Embryonic facial prominence (tissue), 1 donor: ENCODE measurements at regions not wholly inside any gene's neighbourhood (a gene's known extent, or its start where the extent isn't known, plus 50 kb on each side); places are given as distances from the start of the nearest gene placed in this dataset.

Experiments used
- DNase-seq: peaks from one replicate; pipeline ENCODE4 v3.0.0-alpha.2; 2016; ENCODE audit errors: extremely low spot score

GRCh38 chrX:39170464-39170863 is 369.2 kb downstream of the MID1IP1 start:
- DNase-seq: no peak

- DNase-seq: no peak
These were observed 370.4 kb downstream of the MID1IP1 start for GRCh38 chrX:39171686-39172085.

- no peak for DNase-seq
These were observed 373.0 kb downstream of the MID1IP1 start for GRCh38 chrX:39174241-39174771.

GRCh38 chrX:39174772-39175417 is 373.6 kb downstream of the MID1IP1 start:
- DNase-seq: no peak

- DNase-seq: no peak
These were observed 374.3 kb downstream of the MID1IP1 start for GRCh38 chrX:39175418-39176057.

GRCh38 chrX:39176105-39176504 is 374.8 kb downstream of the MID1IP1 start:
- no peak for DNase-seq

- no peak for DNase-seq
These were observed 388.2 kb downstream of the MID1IP1 start for GRCh38 chrX:39189431-39189830.

GRCh38 chrX:39194673-39195072 is 393.4 kb downstream of the MID1IP1 start:
- no peak for DNase-seq

- no peak for DNase-seq
These were observed 393.9 kb downstream of the MID1IP1 start for GRCh38 chrX:39195156-39195555.

GRCh38 chrX:39196192-39197102 is 395.2 kb downstream of the MID1IP1 start:
- DNase-seq: no peak

- no peak for DNase-seq
These were observed 398.2 kb downstream of the MID1IP1 start for GRCh38 chrX:39199429-39199828.

- DNase-seq: no peak
These were observed 400.2 kb downstream of the MID1IP1 start for GRCh38 chrX:39201305-39201990.

GRCh38 chrX:39202641-39203040 is 401.4 kb downstream of the MID1IP1 start:
- DNase-seq: no peak

- no peak for DNase-seq
These were observed 402.2 kb downstream of the MID1IP1 start for GRCh38 chrX:39203427-39203826.

GRCh38 chrX:39204353-39204752 is 403.1 kb downstream of the MID1IP1 start:
- DNase-seq: no peak

- no peak for DNase-seq
These were observed 403.7 kb downstream of the MID1IP1 start for GRCh38 chrX:39204945-39205344.

- no peak for DNase-seq
These were observed 404.2 kb downstream of the MID1IP1 start for GRCh38 chrX:39205467-39205866.

- no peak for DNase-seq
These were observed 405.3 kb downstream of the MID1IP1 start for GRCh38 chrX:39206399-39207145.

- no peak for DNase-seq
These were observed 410.2 kb downstream of the MID1IP1 start for GRCh38 chrX:39211501-39211900.

GRCh38 chrX:39212456-39212855 is 411.2 kb downstream of the MID1IP1 start:
- DNase-seq: no peak
